A549 (cell line): ENCODE measurements at regions not wholly inside any gene's neighbourhood (a gene's known extent, or its start where the extent isn't known, plus 50 kb on each side); places are given as distances from the start of the nearest gene placed in this dataset.

Experiments
- ATAC-seq, 2 experiments: fragments of 200-7000 bp in 1 of 2; fragments of >200 bp in 1 of 2; cut with Nextera tagmentation in 1 of 2; cut with Tn5 transposase in 1 of 2; 3 replicates each; pipeline versions ENCODE4 v1.8.0 to v1.9.1; 2018 to 2020; ENCODE audit warnings: mild to moderate bottlenecking in 1 of 2, moderate library complexity in 1 of 2
- CTCF ChIA-PET: fragments of 300-600 bp; sonication (Branson Sonifier 250); formaldehyde crosslinking; extraction: SDS; loops from one replicate; lab custom pipeline; 2021; ENCODE audit warnings: antibody characterized with exemption, inconsistent platforms; lab: Yijun Ruan, JAX
- POLR2A ChIA-PET: fragments of 350-600 bp; formaldehyde crosslinking; extraction: SDS; loops from one replicate; lab custom pipeline; 2021; ENCODE audit warnings: antibody characterized with exemption, inconsistent platforms; lab: Yijun Ruan, JAX
- DNase-seq, 2 experiments: peaks; one replicate each; pipeline versions ENCODE4 v3.0.0 to v3.0.0-alpha.2; 2011 to 2016; ENCODE audit warnings: low read depth in 1 of 2, low spot score in 1 of 2
- FAIRE-seq: peaks from 2 replicates; lab custom pipeline; 2011; peaks lifted over from hg19 to GRCh38; lab: Jason Lieb, UNC
- H3K27ac ChIP-seq, 2 experiments: fragments of >200 bp; sonication (Bioruptor Twin); formaldehyde crosslinking; 3 replicates each; pipeline ENCODE4 v1.5.1; 2016 to 2017
- H3K4me1 ChIP-seq: fragments of >200 bp; sonication (Bioruptor Twin); formaldehyde crosslinking; 3 replicates; pipeline ENCODE4 v1.6.1; 2016
- H3K4me2 ChIP-seq: fragments of >200 bp; sonication (Bioruptor Twin); formaldehyde crosslinking; 3 replicates; pipeline ENCODE4 v1.6.1; 2016
- H3K4me3 ChIP-seq: fragments of >200 bp; sonication (Bioruptor Twin); formaldehyde crosslinking; 3 replicates; pipeline ENCODE4 v1.5.1; 2016
- H3K9me3 ChIP-seq: fragments of >200 bp; sonication (Bioruptor Twin); formaldehyde crosslinking; 3 replicates; pipeline ENCODE4 v1.6.1; 2016
- ATOH8 ChIP-seq: fragments of 250-450 bp; sonication (Bioruptor Pico); IDR thresholded peaks from 2 replicates; pipeline ENCODE4 v1.5.0; 2020; ENCODE audit warnings: low read depth, mild to moderate bottlenecking, moderate library complexity
- BCL3 ChIP-seq: fragments of >200 bp; sonication (Bioruptor Twin); formaldehyde crosslinking; IDR thresholded peaks from 3 replicates; pipeline ENCODE4 v1.6.1; 2016
- BHLHE40 ChIP-seq: IDR thresholded peaks from 2 replicates; pipeline ENCODE4 v1.6.1; 2012; ENCODE audit warnings: low read depth, low read length, inconsistent platforms
- CBX2 ChIP-seq: fragments of 200-600 bp; sonication (generic); IDR thresholded peaks from 2 replicates; pipeline ENCODE4 v1.6.1; 2016; ENCODE audit warnings: low read depth, mild to moderate bottlenecking, borderline replicate concordance
- CBX8 ChIP-seq: fragments of 200-600 bp; sonication (generic); IDR thresholded peaks from 2 replicates; pipeline ENCODE4 v1.6.1; 2016
- CHD4 ChIP-seq: fragments of 200-600 bp; sonication (generic); IDR thresholded peaks from 2 replicates; pipeline ENCODE4 v1.6.1; 2016; ENCODE audit warnings: antibody characterized with exemption, mild to moderate bottlenecking, borderline replicate concordance
- E2F6 ChIP-seq: IDR thresholded peaks from 2 replicates; pipeline ENCODE4 v1.6.1; 2012; ENCODE audit warnings: low read depth, borderline replicate concordance
- EHMT2 ChIP-seq: fragments of 200-600 bp; sonication (generic); IDR thresholded peaks from 2 replicates; pipeline ENCODE4 v1.6.1; 2016; ENCODE audit warnings: antibody characterized with exemption, low read depth, mild to moderate bottlenecking, moderate library complexity
- ELK1 ChIP-seq: fragments of 150-350 bp; IDR thresholded peaks from 2 replicates; pipeline ENCODE4 v1.6.1; 2014; ENCODE audit warnings: low read depth, mild to moderate bottlenecking, low read length
- EP300 ChIP-seq, 2 experiments: fragments of >200 bp; sonication (Bioruptor Twin); formaldehyde crosslinking; IDR thresholded peaks; 2 replicates in 1 of 2; 3 replicates in 1 of 2; pipeline ENCODE4 v1.6.1; 2016 to 2017
- FOXS1 ChIP-seq: fragments of 250-450 bp; sonication (Bioruptor Pico); IDR thresholded peaks from 2 replicates; pipeline ENCODE4 v1.5.0; 2020; ENCODE audit warnings: mild to moderate bottlenecking, moderate library complexity
- GATA3 ChIP-seq: IDR thresholded peaks from 2 replicates; pipeline ENCODE4 v1.6.1; 2012; ENCODE audit warnings: borderline replicate concordance
- HDAC2 ChIP-seq: fragments of 200-600 bp; sonication (generic); IDR thresholded peaks from 2 replicates; pipeline ENCODE4 v1.6.1; 2016
- HES2 ChIP-seq: fragments of >200 bp; sonication (Bioruptor Twin); formaldehyde crosslinking; IDR thresholded peaks from 2 replicates; pipeline ENCODE4 v1.6.1; 2016
- HOXA7 ChIP-seq: fragments of 250-450 bp; sonication (Bioruptor Pico); IDR thresholded peaks from 2 replicates; pipeline ENCODE4 v1.5.0; 2020; ENCODE audit warnings: mild to moderate bottlenecking, moderate library complexity
- JUN ChIP-seq, 2 experiments: fragments of >200 bp; sonication (Bioruptor Twin); formaldehyde crosslinking; IDR thresholded peaks; 2 replicates in 1 of 2; 3 replicates in 1 of 2; pipeline ENCODE4 v1.6.1; 2016 to 2017
- JUNB ChIP-seq: fragments of >200 bp; sonication (Bioruptor Twin); formaldehyde crosslinking; IDR thresholded peaks from 2 replicates; pipeline ENCODE4 v1.6.1; 2016
- KDM1A ChIP-seq: fragments of 200-600 bp; sonication (generic); IDR thresholded peaks from 2 replicates; pipeline ENCODE4 v1.6.1; 2016; ENCODE audit warnings: low read depth, mild to moderate bottlenecking
- MAFK ChIP-seq: fragments of 450-650 bp; IDR thresholded peaks from 2 replicates; pipeline ENCODE4 v1.6.1; 2014; ENCODE audit not compliant: partially characterized antibody
- MAX ChIP-seq: IDR thresholded peaks from 2 replicates; pipeline ENCODE4 v1.6.1; 2012
- MYC ChIP-seq: IDR thresholded peaks from 2 replicates; pipeline ENCODE4 v1.6.1; 2012; ENCODE audit warnings: mild to moderate bottlenecking, inconsistent platforms, low read length, improper control_type of control experiment, borderline replicate concordance
- NR3C1 ChIP-seq: fragments of >200 bp; sonication (Bioruptor Twin); formaldehyde crosslinking; IDR thresholded peaks from 3 replicates; pipeline ENCODE4 v1.6.1; 2017
- POLR2A ChIP-seq: IDR thresholded peaks from 2 replicates; pipeline ENCODE4 v1.6.1; 2012; ENCODE audit warnings: mild to moderate bottlenecking, low read length
- POLR2AphosphoS2 ChIP-seq: conservative IDR thresholded peaks from 2 replicates; pipeline ENCODE4 v1.6.1; 2012; ENCODE audit warnings: low read length, improper control_type of control experiment, inconsistent platforms
- RCOR1 ChIP-seq: fragments of 150-350 bp; IDR thresholded peaks from 2 replicates; pipeline ENCODE4 v1.6.1; 2014; ENCODE audit warnings: antibody characterized with exemption, low read length, low read depth
- RFX5 ChIP-seq: fragments of 450-650 bp; IDR thresholded peaks from 2 replicates; pipeline ENCODE4 v1.7.1; 2014; ENCODE audit warnings: antibody characterized with exemption, mild to moderate bottlenecking, moderate library complexity
- SREBF2 ChIP-seq: fragments of 450-650 bp; IDR thresholded peaks from 2 replicates; pipeline ENCODE4 v1.6.1; 2014; ENCODE audit warnings: mild to moderate bottlenecking, moderate library complexity
- ZC3H11A ChIP-seq: fragments of 450-650 bp; IDR thresholded peaks from 2 replicates; pipeline ENCODE4 v1.6.1; 2014; ENCODE audit warnings: antibody characterized with exemption, mild to moderate bottlenecking
- ZFP36 ChIP-seq: fragments of 450-650 bp; IDR thresholded peaks from 2 replicates; pipeline ENCODE4 v1.6.1; 2014; ENCODE audit warnings: borderline replicate concordance; ENCODE audit not compliant: partially characterized antibody
- ZSCAN20 ChIP-seq: fragments of 250-450 bp; sonication (Bioruptor Pico); IDR thresholded peaks from 2 replicates; pipeline ENCODE4 v1.8.0; 2022; ENCODE audit warnings: mild to moderate bottlenecking, moderate library complexity
- WGBS: methylation state at CpG from one replicate; pipeline ENCODE4 v1.1.6; 2017; ENCODE audit errors: missing lambda C conversion rate; 5-methylcytosine and 5-hydroxymethylcytosine counted together

- no peak overlapping the region for H3K4me2 ChIP-seq
- ChIA-PET POLR2A (no interaction called here), CTCF (interaction anchor here (1.2 kb wide), 1 partner anchor 15 kb away, joined by 3 read pairs; no protein-coding TSS in a partner anchor)
- no peak overlapping the region for H3K4me3 ChIP-seq
- TF ChIP-seq BHLHE40: no peak
- no peak for TF ChIP-seq HDAC2
- TF ChIP-seq RFX5: no peak
- no peak for TF ChIP-seq HES2
- no peak for TF ChIP-seq KDM1A
- TF ChIP-seq EHMT2: no peak
- TF ChIP-seq MYC: no peak
- TF ChIP-seq NR3C1: no peak
- TF ChIP-seq CHD4: no peak
- no peak for TF ChIP-seq RCOR1
- no peak for TF ChIP-seq JUN (IDR thresholded peaks at IDR 0.05)
- no peak for TF ChIP-seq ZSCAN20 (CRISPR knock-in tag)
- TF ChIP-seq ATOH8 (CRISPR knock-in tag): no peak
- no peak for TF ChIP-seq ZFP36
- TF ChIP-seq ELK1: no peak
- no peak overlapping the region for H3K27ac ChIP-seq
- H3K4me1 ChIP-seq: no peaks in the 10 kb centered on the region
- ATAC-seq (no peak), DNase-seq (no peak), FAIRE-seq (no peak)
- WGBS: 8% methylated on average over 2 of the region's 4 CpGs
- no peaks in the 10 kb centered on the region for H3K9me3 ChIP-seq
Measured at GRCh38 chrX:39222346-39223113, 421.3 kb downstream of the MID1IP1 start.

GRCh38 chrX:39226251-39226650 is 425.0 kb downstream of the MID1IP1 start:
- H3K27ac ChIP-seq: no peak overlapping the region
- ATAC-seq: no peak
- CTCF ChIA-PET: no interaction called here
- TF ChIP-seq FOXS1 (CRISPR knock-in tag): no peak
- no peak for TF ChIP-seq MAFK
- TF ChIP-seq E2F6: no peak
- TF ChIP-seq POLR2A: no peak
- no peak for TF ChIP-seq ATOH8 (CRISPR knock-in tag)
- TF ChIP-seq JUN (IDR thresholded peaks at IDR 0.05): no peak
- TF ChIP-seq, all 56 proteins: peak for 0
- Histone ChIP-seq H3K4me3 (no peak overlapping the region), H3K4me2 (no peak overlapping the region), H3K9me3 (no peaks in the 10 kb centered on the region), H3K4me1 (no peaks in the 10 kb centered on the region)
- WGBS: 2% methylated on average over 6 of the region's 6 CpGs
- POLR2A ChIA-PET: no interaction called here
- FAIRE-seq: no peak
- no peak for DNase-seq

- no peak for DNase-seq
- no peak for ATAC-seq
- no peak overlapping the region for H3K4me3 ChIP-seq
- ChIA-PET POLR2A (no interaction called here), CTCF (no interaction called here)
- no peaks in the 10 kb centered on the region for H3K9me3 ChIP-seq
- no peak overlapping the region for H3K4me2 ChIP-seq
- no peak overlapping the region for H3K27ac ChIP-seq
- FAIRE-seq: no peak
- no peaks in the 10 kb centered on the region for H3K4me1 ChIP-seq
- WGBS: 31% methylated on average over 2 of the region's 2 CpGs
- TF ChIP-seq EP300 (IDR thresholded peaks at IDR 0.05): no peak
- no peak for TF ChIP-seq HOXA7 (CRISPR knock-in tag)
- TF ChIP-seq BCL3: no peak
- no peak for TF ChIP-seq CBX8
- no peak for TF ChIP-seq POLR2AphosphoS2
- TF ChIP-seq MAX: no peak
- TF ChIP-seq RCOR1: no peak
- TF ChIP-seq CBX2: no peak
- no peak for TF ChIP-seq SREBF2
- no peak for TF ChIP-seq ZC3H11A
- TF ChIP-seq JUNB: no peak
- TF ChIP-seq GATA3: no peak
- no peak for TF ChIP-seq ELK1
Measured at GRCh38 chrX:39227371-39227770, 426.1 kb downstream of the MID1IP1 start.
